AG04450 (cell line): ENCODE measurements at regions not wholly inside any gene's neighbourhood (a gene's known extent, or its start where the extent isn't known, plus 50 kb on each side); places are given as distances from the start of the nearest gene placed in this dataset.

Experiments used
- CTCF ChIA-PET: fragments of 300-600, 350-600 bp; formaldehyde crosslinking; extraction: SDS; loops from one replicate; lab custom pipeline; 2022; ENCODE audit warnings: antibody characterized with exemption, inconsistent platforms; lab: Charles Lee
- POLR2A ChIA-PET: fragments of 350-600 bp; formaldehyde crosslinking; extraction: SDS; loops from one replicate; lab custom pipeline; 2021; ENCODE audit warnings: antibody characterized with exemption, inconsistent platforms; lab: Yijun Ruan, JAX
- DNase-seq: peaks from one replicate; pipeline ENCODE4 v3.0.0-alpha.2; 2011; ENCODE audit warnings: low read depth, low spot score
- H3K27ac ChIP-seq: one replicate; pipeline ENCODE4 v1.5.1; 2012; ENCODE audit warnings: low read depth, low read length, control low read depth
- H3K27me3 ChIP-seq: one replicate; pipeline ENCODE4 v1.6.0; 2012; ENCODE audit warnings: low read length; ENCODE audit not compliant: control insufficient read depth, insufficient read depth
- H3K4me3 ChIP-seq: 2 replicates; pipeline ENCODE4 v1.5.1; 2011; ENCODE audit warnings: mild to moderate bottlenecking, low read depth, low read length, control low read depth
- H3K9me3 ChIP-seq: 2 replicates; pipeline ENCODE4 v1.5.1; 2012; ENCODE audit warnings: low read length; ENCODE audit not compliant: control insufficient read depth, insufficient read depth
- CTCF ChIP-seq: IDR thresholded peaks from 2 replicates; pipeline ENCODE4 v1.5.1; 2011; ENCODE audit warnings: low read depth, low read length, control low read depth, inconsistent platforms

GRCh38 chr9:23907343-23907742 lies 81.3 kb upstream of the ELAVL2 start:
- Histone ChIP-seq H3K9me3 (peaks cover 7% of the 10 kb centered on the region; the same call in 1 of the 2 replicates), H3K27me3 (no peaks in the 10 kb centered on the region), H3K4me3 (no peak overlapping the region), H3K27ac (no peak overlapping the region)
- TF ChIP-seq CTCF, result no peak
- DNase-seq, result no peak
- POLR2A ChIA-PET, result no interaction called here
- CTCF ChIA-PET, result no interaction called here

GRCh38 chr9:23887781-23888180 lies 61.7 kb upstream of the ELAVL2 start:
- peaks cover 4% of the 10 kb centered on the region; the same call in 1 of the 2 replicates for H3K9me3 ChIP-seq
- ChIA-PET POLR2A (no interaction called here), CTCF (no interaction called here)
- H3K27ac ChIP-seq, result no peak overlapping the region
- H3K4me3 ChIP-seq, result no peak overlapping the region
- no peak for DNase-seq
- H3K27me3 ChIP-seq, result no peaks in the 10 kb centered on the region
- TF ChIP-seq CTCF, result no peak
